ENCODE measurements at regions not wholly inside any gene's neighbourhood (a gene's known extent, or its start where the extent isn't known, plus 50 kb on each side); places are given as distances from the start of the nearest gene placed in this dataset.

DNA sequence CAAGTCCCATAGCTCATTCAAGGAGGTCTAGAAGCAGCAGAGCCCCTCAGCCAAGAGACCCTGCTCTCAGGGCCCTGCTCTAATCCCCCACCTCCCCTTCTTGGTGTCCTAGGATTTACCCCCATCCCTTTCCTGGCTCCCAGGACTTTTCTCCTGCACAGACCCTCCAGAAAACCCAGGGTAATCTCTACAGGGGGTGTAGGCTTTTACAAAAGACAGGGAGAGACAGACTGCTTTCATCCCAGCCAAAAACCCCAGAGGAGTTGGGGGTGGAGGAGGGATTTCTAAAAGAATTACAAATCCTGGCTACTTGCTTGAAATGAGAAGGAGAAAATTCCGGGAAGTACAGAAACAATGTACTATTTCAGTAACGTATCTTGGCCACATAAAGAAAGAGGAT is 133.3 kb downstream of the TNFSF13B start:
- no peaks in the 10 kb centered on the region for H4K20me1 ChIP-seq (ENCODE audit: insufficient read depth, low read length)
- H3K4me1 ChIP-seq (ENCODE audit: insufficient read depth, low read length, severe bottlenecking), result no peaks in the 10 kb centered on the region
- no peak overlapping the region for H3K4me2 ChIP-seq (ENCODE audit: low read length)
- no peaks in the 10 kb centered on the region for H3K27me3 ChIP-seq (ENCODE audit: insufficient read depth, low read length)
- no peaks in the 10 kb centered on the region for H3K9me3 ChIP-seq (ENCODE audit: low read length)
- H3K36me3 ChIP-seq (ENCODE audit: insufficient read depth, low read length), result no peaks in the 10 kb centered on the region
- H3K79me2 ChIP-seq (ENCODE audit: insufficient read depth, low read length), result no peaks in the 10 kb centered on the region
- H2AFZ ChIP-seq (ENCODE audit: low read length), result no peak overlapping the region
- no peak for TF ChIP-seq EZH2 (IDR thresholded peaks at IDR 0.05; ENCODE audit: borderline replicate concordance, low read length)
- TF ChIP-seq, protein P1, sequence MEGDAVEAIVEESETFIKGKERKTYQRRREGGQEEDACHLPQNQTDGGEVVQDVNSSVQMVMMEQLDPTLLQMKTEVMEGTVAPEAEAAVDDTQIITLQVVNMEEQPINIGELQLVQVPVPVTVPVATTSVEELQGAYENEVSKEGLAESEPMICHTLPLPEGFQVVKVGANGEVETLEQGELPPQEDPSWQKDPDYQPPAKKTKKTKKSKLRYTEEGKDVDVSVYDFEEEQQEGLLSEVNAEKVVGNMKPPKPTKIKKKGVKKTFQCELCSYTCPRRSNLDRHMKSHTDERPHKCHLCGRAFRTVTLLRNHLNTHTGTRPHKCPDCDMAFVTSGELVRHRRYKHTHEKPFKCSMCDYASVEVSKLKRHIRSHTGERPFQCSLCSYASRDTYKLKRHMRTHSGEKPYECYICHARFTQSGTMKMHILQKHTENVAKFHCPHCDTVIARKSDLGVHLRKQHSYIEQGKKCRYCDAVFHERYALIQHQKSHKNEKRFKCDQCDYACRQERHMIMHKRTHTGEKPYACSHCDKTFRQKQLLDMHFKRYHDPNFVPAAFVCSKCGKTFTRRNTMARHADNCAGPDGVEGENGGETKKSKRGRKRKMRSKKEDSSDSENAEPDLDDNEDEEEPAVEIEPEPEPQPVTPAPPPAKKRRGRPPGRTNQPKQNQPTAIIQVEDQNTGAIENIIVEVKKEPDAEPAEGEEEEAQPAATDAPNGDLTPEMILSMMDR (IDR thresholded peaks at IDR 0.05; ENCODE audit: low read length), result no peak
- H3K4me3 ChIP-seq (ENCODE audit: low read depth, low read length, poor library complexity, severe bottlenecking), result no peak overlapping the region
- no peaks in the 10 kb centered on the region for H3K9me2 ChIP-seq (ENCODE audit: low read depth, low read length)
- no peak overlapping the region for H3K9ac ChIP-seq (ENCODE audit: low read length)
- no peak overlapping the region for H3K27ac ChIP-seq (ENCODE audit: low read depth, low read length, poor library complexity, severe bottlenecking)
- no peaks in the 10 kb centered on the region for H3F3A ChIP-seq (ENCODE audit: insufficient read depth, low read length)

DNA sequence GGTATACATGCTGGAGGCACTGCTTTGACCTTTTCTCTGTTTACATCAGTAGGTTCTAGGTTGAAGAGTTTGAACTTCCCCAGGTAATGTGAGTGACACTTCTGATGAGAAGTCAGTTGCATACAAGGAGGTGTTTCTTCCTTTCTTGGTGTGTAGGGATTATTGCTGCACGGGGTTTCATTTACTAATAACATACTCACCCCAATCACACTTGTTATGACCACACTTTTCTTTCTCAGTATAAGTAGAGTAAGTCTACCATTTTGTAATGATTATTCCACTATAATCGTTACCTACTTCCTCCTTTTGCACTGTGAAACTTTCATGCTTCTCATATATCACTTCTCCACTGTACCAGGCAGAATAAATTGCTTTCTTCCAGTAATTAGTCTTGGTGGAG is 138.0 kb downstream of the TNFSF13B start:
- H4K20me1 ChIP-seq (ENCODE audit: insufficient read depth, low read length), result no peaks in the 10 kb centered on the region
- H3K4me1 ChIP-seq (ENCODE audit: insufficient read depth, low read length, severe bottlenecking), result no peaks in the 10 kb centered on the region
- no peak overlapping the region for H3K4me2 ChIP-seq (ENCODE audit: low read length)
- H2AFZ ChIP-seq (ENCODE audit: low read length), result no peak overlapping the region
- no peaks in the 10 kb centered on the region for H3F3A ChIP-seq (ENCODE audit: insufficient read depth, low read length)
- no peaks in the 10 kb centered on the region for H3K27me3 ChIP-seq (ENCODE audit: insufficient read depth, low read length)
- no peak for TF ChIP-seq EZH2 (IDR thresholded peaks at IDR 0.05; ENCODE audit: borderline replicate concordance, low read length)
- H3K9ac ChIP-seq (ENCODE audit: low read length), result no peak overlapping the region
- H3K9me3 ChIP-seq (ENCODE audit: low read length), result no peaks in the 10 kb centered on the region
- no peaks in the 10 kb centered on the region for H3K36me3 ChIP-seq (ENCODE audit: insufficient read depth, low read length)
- no peak overlapping the region for H3K4me3 ChIP-seq (ENCODE audit: low read depth, low read length, poor library complexity, severe bottlenecking)
- H3K27ac ChIP-seq (ENCODE audit: low read depth, low read length, poor library complexity, severe bottlenecking), result no peak overlapping the region
- no peaks in the 10 kb centered on the region for H3K9me2 ChIP-seq (ENCODE audit: low read depth, low read length)
- no peaks in the 10 kb centered on the region for H3K79me2 ChIP-seq (ENCODE audit: insufficient read depth, low read length)

DNA sequence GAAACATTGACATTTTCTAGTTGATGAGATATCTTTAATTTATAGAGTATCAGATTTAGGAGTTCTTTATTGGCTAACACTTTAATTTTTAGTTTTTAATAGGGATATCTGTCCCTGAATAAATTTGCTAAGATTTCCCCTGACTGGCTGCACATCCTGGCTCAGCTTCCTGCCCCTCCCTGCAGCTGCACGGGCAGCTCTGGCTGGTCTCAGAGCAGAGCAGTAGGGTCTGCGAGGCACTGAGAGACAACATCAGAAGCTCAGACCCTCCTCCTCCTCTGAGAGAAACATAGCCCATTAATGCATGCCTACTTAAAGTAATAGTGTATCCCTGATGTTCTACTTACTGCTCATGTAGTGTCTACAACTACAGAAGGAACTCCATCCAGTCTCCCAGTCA is 139.2 kb downstream of the TNFSF13B start:
- Histone ChIP-seq H3K79me2 (ENCODE audit: insufficient read depth, low read length) (no peaks in the 10 kb centered on the region), H3F3A (ENCODE audit: insufficient read depth, low read length) (no peaks in the 10 kb centered on the region), H3K9ac (ENCODE audit: low read length) (no peak overlapping the region), H3K4me1 (ENCODE audit: insufficient read depth, low read length, severe bottlenecking) (no peaks in the 10 kb centered on the region), H3K27me3 (ENCODE audit: insufficient read depth, low read length) (no peaks in the 10 kb centered on the region), H3K36me3 (ENCODE audit: insufficient read depth, low read length) (no peaks in the 10 kb centered on the region), H4K20me1 (ENCODE audit: insufficient read depth, low read length) (no peaks in the 10 kb centered on the region), H3K4me2 (ENCODE audit: low read length) (no peak overlapping the region), H3K27ac (ENCODE audit: low read depth, low read length, poor library complexity, severe bottlenecking) (no peak overlapping the region), H3K9me3 (ENCODE audit: low read length) (no peaks in the 10 kb centered on the region), H3K4me3 (ENCODE audit: low read depth, low read length, poor library complexity, severe bottlenecking) (no peak overlapping the region), H3K9me2 (ENCODE audit: low read depth, low read length) (no peaks in the 10 kb centered on the region), H2AFZ (ENCODE audit: low read length) (no peak overlapping the region)
- TF ChIP-seq, protein P1 (IDR thresholded peaks at IDR 0.05; ENCODE audit: low read length), result no peak
- TF ChIP-seq EZH2 (IDR thresholded peaks at IDR 0.05; ENCODE audit: borderline replicate concordance, low read length), result no peak

DNA sequence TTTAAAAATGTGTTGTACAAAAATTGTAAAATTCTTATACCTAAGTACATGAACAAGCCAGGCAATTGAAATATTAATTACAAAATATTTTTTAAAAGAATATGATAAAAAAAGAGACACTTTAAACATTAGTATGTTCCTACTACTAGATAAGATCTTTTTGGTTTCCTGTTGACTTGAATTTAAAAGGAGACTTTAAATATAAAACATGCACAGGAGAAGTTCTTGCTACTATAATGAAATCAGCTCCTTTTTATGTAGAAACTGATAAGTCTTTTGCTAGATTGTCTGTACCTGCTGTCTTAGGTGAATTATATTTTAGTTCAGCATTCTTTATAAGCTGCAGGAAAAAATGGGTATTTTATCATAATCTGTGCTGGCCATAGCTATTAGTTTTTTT is 140.2 kb downstream of the TNFSF13B start:
- Histone ChIP-seq H3K4me3 (ENCODE audit: low read depth, low read length, poor library complexity, severe bottlenecking) (no peak overlapping the region), H3K9ac (ENCODE audit: low read length) (no peak overlapping the region), H3K4me2 (ENCODE audit: low read length) (no peak overlapping the region), H3K27me3 (ENCODE audit: insufficient read depth, low read length) (no peaks in the 10 kb centered on the region), H3K79me2 (ENCODE audit: insufficient read depth, low read length) (no peaks in the 10 kb centered on the region), H3F3A (ENCODE audit: insufficient read depth, low read length) (no peaks in the 10 kb centered on the region), H3K9me3 (ENCODE audit: low read length) (no peaks in the 10 kb centered on the region), H4K20me1 (ENCODE audit: insufficient read depth, low read length) (no peaks in the 10 kb centered on the region), H3K4me1 (ENCODE audit: insufficient read depth, low read length, severe bottlenecking) (no peaks in the 10 kb centered on the region), H3K36me3 (ENCODE audit: insufficient read depth, low read length) (no peaks in the 10 kb centered on the region), H2AFZ (ENCODE audit: low read length) (no peak overlapping the region), H3K27ac (ENCODE audit: low read depth, low read length, poor library complexity, severe bottlenecking) (no peak overlapping the region), H3K9me2 (ENCODE audit: low read depth, low read length) (no peaks in the 10 kb centered on the region)
- TF ChIP-seq, protein P1 (IDR thresholded peaks at IDR 0.05; ENCODE audit: low read length), result no peak
- no peak for TF ChIP-seq EZH2 (IDR thresholded peaks at IDR 0.05; ENCODE audit: borderline replicate concordance, low read length)

Measured in OCI-LY1 (cell line).